ENCODE measurements at regions not wholly inside any gene's neighbourhood (a gene's known extent, or its start where the extent isn't known, plus 50 kb on each side); places are given as distances from the start of the nearest gene placed in this dataset.

DNA sequence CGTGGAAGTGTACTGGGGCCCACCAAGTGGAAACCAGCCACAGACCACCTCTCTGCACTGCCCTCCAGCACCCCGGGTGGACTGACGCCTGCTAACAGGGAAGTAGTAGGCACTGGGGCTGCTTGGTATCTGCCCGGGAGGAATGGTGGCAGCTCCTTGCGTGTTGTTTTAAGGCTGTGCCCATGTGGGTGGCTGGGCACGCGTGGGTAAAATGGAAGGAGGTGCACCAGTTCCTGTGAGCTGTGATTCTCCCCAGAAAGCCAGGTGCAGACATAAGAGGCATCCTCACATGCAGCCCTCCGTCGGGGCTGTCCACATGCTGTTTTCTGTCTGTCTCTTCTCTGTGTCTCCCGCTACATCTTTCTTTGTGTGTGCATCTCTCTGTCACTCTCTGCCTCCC lies 122.3 kb downstream of the ENGASE start:
- TF ChIP-seq, protein P1, sequence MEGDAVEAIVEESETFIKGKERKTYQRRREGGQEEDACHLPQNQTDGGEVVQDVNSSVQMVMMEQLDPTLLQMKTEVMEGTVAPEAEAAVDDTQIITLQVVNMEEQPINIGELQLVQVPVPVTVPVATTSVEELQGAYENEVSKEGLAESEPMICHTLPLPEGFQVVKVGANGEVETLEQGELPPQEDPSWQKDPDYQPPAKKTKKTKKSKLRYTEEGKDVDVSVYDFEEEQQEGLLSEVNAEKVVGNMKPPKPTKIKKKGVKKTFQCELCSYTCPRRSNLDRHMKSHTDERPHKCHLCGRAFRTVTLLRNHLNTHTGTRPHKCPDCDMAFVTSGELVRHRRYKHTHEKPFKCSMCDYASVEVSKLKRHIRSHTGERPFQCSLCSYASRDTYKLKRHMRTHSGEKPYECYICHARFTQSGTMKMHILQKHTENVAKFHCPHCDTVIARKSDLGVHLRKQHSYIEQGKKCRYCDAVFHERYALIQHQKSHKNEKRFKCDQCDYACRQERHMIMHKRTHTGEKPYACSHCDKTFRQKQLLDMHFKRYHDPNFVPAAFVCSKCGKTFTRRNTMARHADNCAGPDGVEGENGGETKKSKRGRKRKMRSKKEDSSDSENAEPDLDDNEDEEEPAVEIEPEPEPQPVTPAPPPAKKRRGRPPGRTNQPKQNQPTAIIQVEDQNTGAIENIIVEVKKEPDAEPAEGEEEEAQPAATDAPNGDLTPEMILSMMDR (IDR thresholded peaks at IDR 0.05), result no peak

DNA sequence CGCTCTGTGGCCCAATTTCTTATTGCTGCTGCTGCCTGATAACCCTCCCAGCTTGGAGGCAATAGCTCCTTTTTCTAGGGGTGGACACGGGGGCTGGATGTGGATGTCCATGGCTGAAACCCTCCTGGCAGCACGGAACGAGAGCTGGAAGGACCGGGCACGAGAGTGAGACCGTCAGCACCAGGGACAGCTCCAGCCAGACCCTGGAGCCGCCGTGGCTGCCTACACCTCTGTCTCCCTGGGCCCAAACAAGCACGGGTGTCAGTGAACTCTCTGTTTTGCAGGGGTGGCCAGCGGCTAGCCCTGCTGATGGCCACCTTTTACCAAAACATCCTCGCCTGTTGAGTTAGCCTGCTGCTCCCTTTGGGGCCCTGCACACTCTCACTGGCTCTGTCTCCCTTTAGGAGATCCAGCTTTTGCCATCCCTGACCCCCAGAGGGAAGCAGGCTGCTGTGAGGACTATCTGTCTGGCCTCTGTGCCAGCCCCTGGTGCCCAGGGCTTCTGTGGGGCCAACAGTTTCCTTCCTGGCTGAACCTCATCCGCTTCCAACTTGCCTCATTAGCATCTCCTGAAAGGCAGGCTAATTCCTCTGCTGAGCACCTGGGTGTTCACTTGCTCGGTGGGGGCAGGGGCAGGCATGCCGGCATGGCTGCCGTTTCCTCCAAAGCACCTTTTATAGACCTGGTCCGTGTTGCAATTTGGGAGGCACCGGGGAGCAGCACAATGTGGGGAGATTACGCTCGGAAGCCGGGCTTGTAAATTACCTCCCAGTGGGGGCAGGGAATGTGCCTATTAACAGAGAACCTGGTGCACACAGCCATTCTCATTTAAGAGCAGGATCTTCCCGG lies 118.1 kb downstream of the ENGASE start:
- no peak for DNase-seq (ENCODE audit: low spot score)
- Histone ChIP-seq H3K27ac (no peak overlapping the region), H3K4me1 (ENCODE audit: control insufficient read depth in 1 of 2, low read depth in 2 of 2) (no peaks in the 10 kb centered on the region), H3K36me3 (no peaks in the 10 kb centered on the region), H3K9me3 (no peaks in the 10 kb centered on the region), H3K27me3 (replicated peaks; ENCODE audit: insufficient read depth) (no peaks in the 10 kb centered on the region), H3K4me3 (no peak overlapping the region)
- TF ChIP-seq, protein P1 (IDR thresholded peaks at IDR 0.05), result no peak
- no peak for ATAC-seq (ENCODE audit: insufficient number of reproducible peaks, low FRiP score, low read depth)

More for the DNA sequence above, 122.3 kb downstream of the ENGASE start:
- DNase-seq (ENCODE audit: low spot score) (no peak), ATAC-seq (ENCODE audit: insufficient number of reproducible peaks, low FRiP score, low read depth) (no peak)
- Histone ChIP-seq H3K36me3 (no peaks in the 10 kb centered on the region), H3K4me3 (no peak overlapping the region), H3K27ac (no peak overlapping the region), H3K9me3 (no peaks in the 10 kb centered on the region), H3K4me1 (ENCODE audit: control insufficient read depth in 1 of 2, low read depth in 2 of 2) (no peaks in the 10 kb centered on the region), H3K27me3 (replicated peaks; ENCODE audit: insufficient read depth) (no peaks in the 10 kb centered on the region)

DNA sequence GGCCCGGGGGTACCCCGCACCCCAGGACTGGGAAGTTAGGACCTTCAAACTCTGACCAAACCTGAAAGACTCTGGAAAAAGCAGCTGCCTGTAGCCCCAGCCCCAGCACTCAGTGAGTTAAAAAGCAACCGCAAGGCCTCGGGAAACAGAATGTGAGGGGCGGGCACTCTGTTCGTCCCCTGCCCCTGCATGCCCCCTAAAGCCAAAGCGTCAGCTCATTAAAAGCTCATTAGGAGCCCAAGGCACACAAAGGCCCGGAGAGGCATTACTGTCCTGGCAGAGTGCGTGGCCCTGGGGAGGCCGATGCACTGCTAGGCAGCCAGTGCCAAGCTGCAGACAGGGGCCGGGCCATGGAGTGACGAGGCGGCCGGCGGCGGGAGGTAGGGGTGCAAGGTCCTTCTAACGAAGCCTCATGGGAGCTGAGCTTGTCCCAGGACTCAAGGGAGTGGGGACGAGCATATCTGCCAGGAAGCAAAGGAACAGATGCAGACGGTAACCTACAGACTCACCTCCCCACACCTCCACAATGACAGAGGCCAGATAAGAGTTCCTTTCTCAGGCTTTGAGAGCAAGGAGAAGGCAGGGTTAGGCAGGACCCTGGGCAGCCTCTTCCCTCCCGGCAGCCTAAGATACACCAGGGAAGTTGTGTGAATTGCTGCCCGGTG lies 116.8 kb downstream of the ENGASE start:
- Histone ChIP-seq H3K4me1 (ENCODE audit: control insufficient read depth in 1 of 2, low read depth in 2 of 2) (no peaks in the 10 kb centered on the region), H3K4me3 (no peak overlapping the region), H3K36me3 (no peaks in the 10 kb centered on the region), H3K27ac (no peak overlapping the region), H3K27me3 (replicated peaks; ENCODE audit: insufficient read depth) (no peaks in the 10 kb centered on the region), H3K9me3 (no peaks in the 10 kb centered on the region)
- TF ChIP-seq, protein P1 (IDR thresholded peaks at IDR 0.05), result no peak
- DNase-seq (ENCODE audit: low spot score) (no peak), ATAC-seq (ENCODE audit: insufficient number of reproducible peaks, low FRiP score, low read depth) (no peak)

DNA sequence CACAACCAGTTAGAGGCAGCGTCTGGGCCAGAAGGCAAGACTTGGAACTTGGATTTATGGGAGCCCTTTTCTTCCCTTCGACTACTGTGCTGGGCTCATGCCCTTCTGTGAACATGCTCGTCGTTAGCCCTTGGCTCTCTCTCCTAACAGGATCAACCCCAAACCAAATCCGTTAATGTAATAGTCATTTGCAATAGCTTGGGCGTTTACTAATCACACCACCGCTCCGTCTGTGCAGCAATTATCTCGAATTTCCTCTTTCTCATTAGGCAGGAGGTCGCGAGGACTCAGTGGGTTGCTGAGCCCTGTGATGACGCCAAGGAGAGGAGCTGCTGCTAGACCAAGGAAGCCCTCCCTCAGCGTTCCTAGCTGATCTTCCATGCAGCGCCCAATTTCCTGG lies 114.7 kb downstream of the ENGASE start:
- no peaks in the 10 kb centered on the region for H3K9me3 ChIP-seq
- TF ChIP-seq, protein P1 (IDR thresholded peaks at IDR 0.05), result no peak
- H3K27me3 ChIP-seq (replicated peaks; ENCODE audit: insufficient read depth), result no peaks in the 10 kb centered on the region
- no peak overlapping the region for H3K4me3 ChIP-seq
- no peaks in the 10 kb centered on the region for H3K4me1 ChIP-seq (ENCODE audit: control insufficient read depth in 1 of 2, low read depth in 2 of 2)
- no peak for DNase-seq (ENCODE audit: low spot score)
- no peaks in the 10 kb centered on the region for H3K36me3 ChIP-seq
- no peak overlapping the region for H3K27ac ChIP-seq
- ATAC-seq (ENCODE audit: insufficient number of reproducible peaks, low FRiP score, low read depth), result no peak

DNA sequence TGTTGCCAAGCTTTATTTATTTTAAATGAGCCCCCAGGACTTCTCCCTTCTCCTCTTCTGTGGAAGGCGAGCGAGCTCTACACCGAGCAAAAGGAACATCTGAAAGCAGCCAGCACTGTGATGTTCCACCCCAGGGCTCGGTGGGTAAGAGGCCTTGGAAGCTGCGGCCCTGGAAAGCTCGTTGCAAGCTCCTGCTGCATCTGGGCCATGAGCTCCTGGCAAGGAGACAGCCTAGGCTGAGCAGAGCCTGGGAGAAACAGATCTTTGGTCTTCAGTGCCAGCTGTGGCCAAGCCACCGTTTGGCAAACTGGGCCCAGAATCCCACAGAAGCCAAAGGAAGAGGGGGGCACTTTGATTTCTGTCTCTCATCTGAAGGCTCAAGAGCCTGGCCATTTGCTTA lies 114.1 kb downstream of the ENGASE start:
- DNase-seq (ENCODE audit: low spot score) (no peak), ATAC-seq (ENCODE audit: insufficient number of reproducible peaks, low FRiP score, low read depth) (no peak)
- Histone ChIP-seq H3K9me3 (no peaks in the 10 kb centered on the region), H3K27ac (no peak overlapping the region), H3K27me3 (replicated peaks; ENCODE audit: insufficient read depth) (no peaks in the 10 kb centered on the region), H3K4me1 (ENCODE audit: control insufficient read depth in 1 of 2, low read depth in 2 of 2) (no peaks in the 10 kb centered on the region), H3K4me3 (no peak overlapping the region), H3K36me3 (no peaks in the 10 kb centered on the region)
- TF ChIP-seq, protein P1 (IDR thresholded peaks at IDR 0.05), result no peak

Measured in thoracic aorta (tissue), 2 donors.